HG03469 (cell line): ENCODE measurements at regions not wholly inside any gene's neighbourhood (a gene's known extent, or its start where the extent isn't known, plus 50 kb on each side); places are given as distances from the start of the nearest gene placed in this dataset.
"Not testable (repeated sequence)": the region's sequence is repeated elsewhere in the genome, so short reads cannot be mapped to it uniquely, and the experiment has no call there.

Source experiments
- ATAC-seq: cut with Tn5 transposase; IDR thresholded peaks from one replicate; pipeline ENCODE4 v1.9.1; 2021; ENCODE audit warnings: mild to moderate bottlenecking, moderate library complexity, moderate number of reproducible peaks; ENCODE audit not compliant: unreplicated experiment

- no peak for ATAC-seq
Measured at GRCh38 chr6:106855117-106855516, 119.4 kb downstream of the CD24 start.

- ATAC-seq, result no peak
Measured at GRCh38 chr6:106849676-106850332, 124.7 kb downstream of the CD24 start.

- no peak for ATAC-seq
Measured at GRCh38 chr6:106849120-106849519, 125.4 kb downstream of the CD24 start.

GRCh38 chr6:106847116-106847515, 127.4 kb downstream of the CD24 start:
- no peak for ATAC-seq

GRCh38 chr6:106844930-106845329, 129.6 kb downstream of the CD24 start:
- peak; percentile 69 for ATAC-seq

- no peak for ATAC-seq
Measured at GRCh38 chr6:106832766-106833510, 141.6 kb downstream of the CD24 start.

- no peak for ATAC-seq
Measured at GRCh38 chr6:106830930-106831329, 143.6 kb downstream of the CD24 start.

- ATAC-seq, result no peak
Measured at GRCh38 chr6:106829451-106829850, 145.1 kb downstream of the CD24 start.

- ATAC-seq, result no peak
Measured at GRCh38 chr6:106827081-106827480, 147.4 kb downstream of the CD24 start.

- no peak for ATAC-seq
Measured at GRCh38 chr6:106825156-106825555, 149.4 kb downstream of the CD24 start.

GRCh38 chr6:106823732-106824351, 150.7 kb downstream of the CD24 start:
- ATAC-seq, result no peak

- ATAC-seq, result no peak
Measured at GRCh38 chr6:106823058-106823457, 151.5 kb downstream of the CD24 start.

- no peak for ATAC-seq
Measured at GRCh38 chr6:106820412-106820852, 154.1 kb downstream of the CD24 start.

- ATAC-seq, result no peak
Measured at GRCh38 chr6:106811088-106811686, 163.3 kb downstream of the CD24 start.

- ATAC-seq, result no peak
Measured at GRCh38 chr6:106808758-106809157, 165.8 kb downstream of the CD24 start.

- no peak for ATAC-seq
Measured at GRCh38 chr6:106807947-106808611, 166.4 kb downstream of the CD24 start.

- not testable (repeated sequence) for ATAC-seq
Measured at GRCh38 chr6:106806253-106806652, 168.3 kb downstream of the CD24 start.

GRCh38 chr6:106805771-106806170, 168.8 kb downstream of the CD24 start:
- ATAC-seq, result no peak

GRCh38 chr6:106804346-106805335, 169.9 kb downstream of the CD24 start:
- ATAC-seq, result no peak

- ATAC-seq, result no peak
Measured at GRCh38 chr6:106803188-106803587, 171.3 kb downstream of the CD24 start.
